Hematopoietic multipotent progenitor cell treated with erythropoietin and hydrocortisone succinate and interleukin-3 and kit ligand, for 4 days (in vitro differentiated cells): ENCODE measurements at regions not wholly inside any gene's neighbourhood (a gene's known extent, or its start where the extent isn't known, plus 50 kb on each side); places are given as distances from the start of the nearest gene placed in this dataset.
A peak's percentile ranks its signal among the peaks of the same experiment; 100 is the strongest.
"Not testable (repeated sequence)": the region's sequence is repeated elsewhere in the genome, so short reads cannot be mapped to it uniquely, and the experiment has no call there.

Experiments
- DNase-seq: peaks from one replicate; pipeline ENCODE4 v3.0.0-alpha.2; 2015

- no peak for DNase-seq
These were observed 109.9 kb downstream of the TMEM182 start for GRCh38 chr2:102871707-102872106.

- peak; percentile 34 for DNase-seq
These were observed 110.6 kb downstream of the TMEM182 start for GRCh38 chr2:102872388-102872787.

- DNase-seq, result not testable (repeated sequence)
These were observed 117.7 kb downstream of the TMEM182 start for GRCh38 chr2:102879513-102879912.

- DNase-seq, result peak; percentile 13
These were observed 118.9 kb downstream of the TMEM182 start for GRCh38 chr2:102880731-102881130.

GRCh38 chr2:102886216-102886893 lies 124.5 kb downstream of the TMEM182 start:
- DNase-seq, result no peak

- DNase-seq, result no peak
These were observed 126.7 kb downstream of the TMEM182 start for GRCh38 chr2:102888514-102888913.

GRCh38 chr2:102891296-102891695 lies 129.5 kb downstream of the TMEM182 start:
- peak; percentile 73 for DNase-seq

- no peak for DNase-seq
These were observed 131.0 kb downstream of the TMEM182 start for GRCh38 chr2:102892698-102893310.

GRCh38 chr2:102893870-102894269 lies 132.0 kb downstream of the TMEM182 start:
- DNase-seq, result no peak

GRCh38 chr2:102895376-102895775 lies 133.5 kb downstream of the TMEM182 start:
- peak; percentile 71 for DNase-seq

- DNase-seq, result not testable (repeated sequence)
These were observed 147.4 kb downstream of the TMEM182 start for GRCh38 chr2:102909240-102909639.

GRCh38 chr2:102910724-102911123 lies 148.9 kb downstream of the TMEM182 start:
- DNase-seq, result no peak

GRCh38 chr2:102915128-102915527 lies 153.3 kb downstream of the TMEM182 start:
- DNase-seq, result no peak

- DNase-seq, result no peak
These were observed 160.5 kb downstream of the TMEM182 start for GRCh38 chr2:102922321-102922720.

- DNase-seq, result no peak
These were observed 163.2 kb downstream of the TMEM182 start for GRCh38 chr2:102925003-102925402.

GRCh38 chr2:102927854-102928267 lies 166.0 kb downstream of the TMEM182 start:
- no peak for DNase-seq

GRCh38 chr2:102929721-102930120 lies 167.9 kb downstream of the TMEM182 start:
- no peak for DNase-seq

- no peak for DNase-seq
These were observed 170.7 kb downstream of the TMEM182 start for GRCh38 chr2:102932501-102932900.

- no peak for DNase-seq
These were observed 177.4 kb downstream of the TMEM182 start for GRCh38 chr2:102939207-102939606.

- no peak for DNase-seq
These were observed 178.9 kb downstream of the TMEM182 start for GRCh38 chr2:102940684-102941083.

- DNase-seq, result no peak
These were observed 180.3 kb downstream of the TMEM182 start for GRCh38 chr2:102942107-102942506.

- DNase-seq, result no peak
These were observed 181.4 kb downstream of the TMEM182 start for GRCh38 chr2:102943251-102943650.

- DNase-seq, result peak; percentile 15
These were observed 188.6 kb downstream of the TMEM182 start for GRCh38 chr2:102950371-102950946.

- DNase-seq, result peak; percentile 3
These were observed 189.4 kb downstream of the TMEM182 start for GRCh38 chr2:102951249-102951648.
